ENCODE measurements at regions not wholly inside any gene's neighbourhood (a gene's known extent, or its start where the extent isn't known, plus 50 kb on each side); places are given as distances from the start of the nearest gene placed in this dataset.
"Not testable (repeated sequence)": the region's sequence is repeated elsewhere in the genome, so short reads cannot be mapped to it uniquely, and the experiment has no call there.

DNA sequence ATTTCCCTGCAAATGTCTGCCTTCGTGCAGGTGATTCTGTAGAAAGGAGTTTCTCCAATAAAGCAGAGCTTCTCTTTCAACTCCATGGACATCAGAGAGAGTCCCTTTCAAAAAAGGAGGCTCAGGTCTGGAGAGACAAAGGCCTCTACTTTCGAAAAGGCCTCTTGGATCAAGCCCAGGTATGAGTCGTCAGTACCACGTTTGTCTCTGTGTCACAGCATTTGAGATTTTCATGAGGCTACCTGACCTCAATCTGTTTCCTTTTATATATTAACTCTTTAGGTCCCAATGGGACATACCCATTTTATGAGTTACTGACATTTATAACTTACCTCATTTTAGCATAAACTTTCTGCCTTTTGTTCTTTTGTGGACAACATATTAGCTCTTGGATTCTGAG lies 290.8 kb downstream of the RPAP3 start:
- Mint-ChIP-seq H3K9me3 (peaks cover 10% of the 10 kb centered on the region), H3K27ac (peak overlapping the region; percentile 85), H3K27me3 (no peaks in the 10 kb centered on the region), H3K4me1 (ENCODE audit: low read depth) (peaks cover 87% of the 10 kb centered on the region), H3K4me3 (no peak overlapping the region), H3K36me3 (ENCODE audit: low read depth) (peaks cover 9% of the 10 kb centered on the region)
- no peak for DNase-seq

DNA sequence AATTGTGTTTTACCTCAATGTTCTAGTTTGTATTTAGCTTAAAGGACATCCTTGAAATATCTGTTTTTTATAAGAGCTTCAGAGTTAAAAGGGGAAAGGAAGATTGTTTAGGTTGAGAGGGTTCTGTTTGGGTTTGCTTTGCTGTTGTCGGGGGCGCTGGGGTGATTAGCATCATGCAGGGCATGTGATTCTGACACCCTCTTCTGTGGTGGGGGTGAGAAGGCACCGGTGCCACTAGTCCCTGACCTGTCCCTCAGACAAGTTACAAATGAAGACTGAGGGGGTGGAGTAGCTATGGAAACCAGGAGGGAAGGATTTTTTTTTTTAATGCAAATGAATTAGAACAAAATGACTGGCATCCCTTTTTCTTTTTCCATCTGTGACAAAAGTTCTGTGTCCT lies 291.3 kb downstream of the RPAP3 start:
- Mint-ChIP-seq H3K4me3 (peak overlapping the region; percentile 23), H3K27ac (peak overlapping the region; percentile 85), H3K36me3 (ENCODE audit: low read depth) (peaks cover 9% of the 10 kb centered on the region), H3K4me1 (ENCODE audit: low read depth) (peaks cover 87% of the 10 kb centered on the region), H3K27me3 (no peaks in the 10 kb centered on the region), H3K9me3 (peaks cover 10% of the 10 kb centered on the region)
- DNase-seq = no peak

DNA sequence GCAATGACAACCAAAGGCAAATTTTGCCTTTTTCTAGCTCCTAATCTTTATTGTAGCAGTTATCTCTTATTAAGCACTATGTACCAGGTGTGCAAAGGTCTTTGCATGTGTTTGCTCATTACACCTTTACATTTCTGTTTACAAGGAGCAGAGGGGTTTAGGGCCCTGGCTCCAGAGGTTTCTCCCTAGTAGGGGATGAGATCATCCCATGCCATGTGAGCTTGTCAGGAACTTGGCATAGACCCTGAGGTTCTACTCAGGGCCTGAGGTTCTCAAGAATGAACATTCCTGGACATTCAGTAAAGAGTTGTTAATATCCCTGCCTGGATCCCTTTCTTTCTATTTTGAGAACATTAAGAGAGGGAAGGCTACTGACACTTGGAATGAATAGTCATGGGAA lies 292.0 kb downstream of the RPAP3 start:
- no peaks in the 10 kb centered on the region for H3K27me3 Mint-ChIP-seq
- peaks cover 87% of the 10 kb centered on the region for H3K4me1 Mint-ChIP-seq (ENCODE audit: low read depth)
- peak overlapping the region; percentile 73 for H3K27ac Mint-ChIP-seq
- DNase-seq = no peak
- H3K9me3 Mint-ChIP-seq = peaks cover 14% of the 10 kb centered on the region
- H3K4me3 Mint-ChIP-seq = no peak overlapping the region
- peaks cover 9% of the 10 kb centered on the region for H3K36me3 Mint-ChIP-seq (ENCODE audit: low read depth)

DNA sequence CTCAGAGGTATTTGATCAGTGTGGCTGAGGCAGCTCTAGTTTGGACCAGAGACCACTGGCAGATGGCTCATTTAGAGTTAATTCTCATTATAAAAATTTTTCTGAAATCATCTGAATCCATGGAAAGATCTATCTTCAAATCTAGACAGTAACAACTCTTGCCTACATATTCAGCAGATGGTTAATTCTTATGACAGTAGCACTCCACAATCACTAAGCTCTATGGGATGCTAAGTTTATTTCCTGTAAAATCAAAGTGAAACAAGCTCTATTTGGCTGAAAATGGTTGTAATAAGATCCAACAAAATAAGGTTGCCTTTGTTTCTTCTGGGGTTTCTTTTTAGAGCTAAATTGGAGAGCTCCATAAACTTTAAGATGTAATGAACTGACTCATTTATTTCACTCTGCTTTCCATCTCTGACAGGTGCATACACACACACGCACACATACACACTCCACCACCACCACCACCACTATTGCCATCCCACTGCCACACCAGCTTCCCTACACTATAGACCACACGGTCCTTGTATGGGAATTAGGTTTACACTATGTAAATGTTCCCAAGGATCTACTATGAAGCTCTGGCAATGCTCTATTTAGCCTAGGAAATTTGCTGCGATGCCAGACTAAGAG lies 293.1 kb downstream of the RPAP3 start:
- Mint-ChIP-seq H3K4me1 (ENCODE audit: low read depth) (peaks cover 90% of the 10 kb centered on the region), H3K36me3 (ENCODE audit: low read depth) (peaks cover 9% of the 10 kb centered on the region), H3K27me3 (no peaks in the 10 kb centered on the region), H3K27ac (peak overlapping the region; percentile 45), H3K4me3 (no peak overlapping the region), H3K9me3 (peaks cover 14% of the 10 kb centered on the region)
- no peak for DNase-seq

DNA sequence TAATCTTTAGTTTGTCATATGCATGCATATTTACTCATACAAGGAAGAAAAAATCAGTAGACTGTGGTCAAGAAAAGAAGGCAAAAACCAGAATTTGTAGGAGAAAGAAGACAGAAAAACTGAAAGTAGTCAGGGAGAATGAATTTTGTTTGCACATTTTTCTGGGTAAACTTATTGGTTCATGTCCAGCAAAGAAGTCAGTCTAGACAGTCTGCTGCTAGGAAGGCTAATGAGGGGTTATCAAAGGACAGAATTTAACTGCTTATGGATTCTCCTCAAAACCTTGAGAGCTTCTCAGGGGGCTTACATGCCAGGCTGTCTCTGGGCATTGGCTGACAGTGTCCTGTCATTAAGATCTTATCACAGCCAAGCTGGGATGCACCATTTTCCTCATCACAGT lies 293.9 kb downstream of the RPAP3 start:
- DNase-seq = no peak
- no peak overlapping the region for H3K4me3 Mint-ChIP-seq
- no peak overlapping the region for H3K27ac Mint-ChIP-seq
- H3K9me3 Mint-ChIP-seq = peaks cover 14% of the 10 kb centered on the region
- peaks cover 9% of the 10 kb centered on the region for H3K36me3 Mint-ChIP-seq (ENCODE audit: low read depth)
- peaks cover 90% of the 10 kb centered on the region for H3K4me1 Mint-ChIP-seq (ENCODE audit: low read depth)
- H3K27me3 Mint-ChIP-seq = no peaks in the 10 kb centered on the region

DNA sequence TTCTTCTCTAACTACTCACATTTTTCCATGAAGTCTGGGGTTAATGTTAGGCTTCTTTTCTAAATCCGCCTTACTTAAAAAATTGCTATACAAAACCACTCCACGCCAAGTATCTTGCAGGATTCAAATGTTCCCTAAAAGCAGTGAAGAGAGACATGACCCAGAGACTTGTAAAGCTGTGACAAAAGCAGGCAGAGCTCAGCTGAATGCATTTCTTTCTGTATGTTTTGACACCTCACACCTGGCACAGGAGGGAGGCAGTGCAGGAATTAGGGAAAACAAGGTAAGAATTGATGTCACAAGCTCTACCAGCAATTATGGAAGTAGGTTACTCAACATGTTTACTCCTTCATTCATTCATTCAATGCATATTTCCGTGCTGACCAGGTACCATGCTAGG lies 295.0 kb downstream of the RPAP3 start:
- no peak overlapping the region for H3K4me3 Mint-ChIP-seq
- DNase-seq = no peak
- peaks cover 7% of the 10 kb centered on the region for H3K9me3 Mint-ChIP-seq
- H3K27ac Mint-ChIP-seq = peak overlapping the region; percentile 17
- peaks cover 2% of the 10 kb centered on the region for H3K36me3 Mint-ChIP-seq (ENCODE audit: low read depth)
- H3K4me1 Mint-ChIP-seq (ENCODE audit: low read depth) = peaks cover 88% of the 10 kb centered on the region
- no peaks in the 10 kb centered on the region for H3K27me3 Mint-ChIP-seq

DNA sequence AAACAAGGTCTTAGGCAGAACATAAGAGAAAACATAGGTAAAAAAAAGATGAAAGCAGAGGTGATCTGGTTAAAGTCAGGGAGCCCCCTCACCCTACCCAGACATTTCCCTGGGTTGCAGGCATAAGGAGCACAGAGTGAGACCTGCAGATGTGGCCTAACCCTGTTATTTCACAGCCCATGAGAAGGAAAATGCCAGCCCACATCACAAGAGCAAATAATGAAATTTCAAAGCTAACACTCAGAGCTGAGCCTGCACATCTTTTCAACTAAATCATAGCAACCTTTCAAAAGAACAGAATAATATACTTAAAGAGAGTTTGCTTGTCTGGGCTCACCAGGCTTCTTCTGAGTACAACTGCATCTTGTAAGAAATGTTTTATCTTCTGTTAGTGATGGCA lies 295.4 kb downstream of the RPAP3 start:
- H3K27ac Mint-ChIP-seq = peak overlapping the region; percentile 17
- peaks cover 2% of the 10 kb centered on the region for H3K36me3 Mint-ChIP-seq (ENCODE audit: low read depth)
- peaks cover 6% of the 10 kb centered on the region for H3K9me3 Mint-ChIP-seq
- H3K4me1 Mint-ChIP-seq (ENCODE audit: low read depth) = peaks cover 88% of the 10 kb centered on the region
- no peak overlapping the region for H3K4me3 Mint-ChIP-seq
- DNase-seq = no peak
- no peaks in the 10 kb centered on the region for H3K27me3 Mint-ChIP-seq

DNA sequence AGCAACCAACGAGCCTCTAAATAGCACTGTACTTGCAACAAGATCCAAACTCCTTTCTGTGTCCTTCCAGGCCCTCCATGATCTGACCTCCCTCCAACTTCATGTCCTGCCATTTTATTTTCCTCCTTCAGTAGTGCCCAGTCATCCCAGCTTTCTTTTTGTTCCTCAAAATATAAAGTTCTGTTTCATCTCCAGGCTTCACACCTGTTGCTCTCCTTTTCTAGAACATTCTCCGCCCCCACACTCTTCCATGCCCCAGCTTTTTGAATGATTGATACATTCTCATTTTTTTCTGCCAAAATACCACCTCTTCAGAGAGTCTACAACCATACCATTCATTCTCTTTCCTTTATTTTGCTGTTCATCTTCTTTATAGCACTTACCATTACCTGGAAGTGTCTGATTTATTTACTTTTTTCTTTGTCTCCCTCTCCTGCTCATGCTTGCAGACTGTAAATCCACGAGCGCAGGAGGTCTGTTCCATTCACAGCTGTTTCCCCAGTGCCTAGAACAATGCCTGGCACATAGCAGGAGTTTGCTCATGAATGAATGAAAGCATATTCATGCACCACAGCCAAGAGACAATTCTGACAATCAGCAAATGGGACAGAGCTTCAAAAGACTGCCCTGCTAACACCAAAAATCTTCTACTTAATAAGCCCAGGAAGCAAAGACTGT lies 296.4 kb downstream of the RPAP3 start:
- Mint-ChIP-seq H3K36me3 (ENCODE audit: low read depth) (no peaks in the 10 kb centered on the region), H3K9me3 (peaks cover 3% of the 10 kb centered on the region), H3K27me3 (no peaks in the 10 kb centered on the region), H3K4me3 (no peak overlapping the region), H3K27ac (no peak overlapping the region), H3K4me1 (ENCODE audit: low read depth) (peaks cover 78% of the 10 kb centered on the region)
- DNase-seq = no peak

DNA sequence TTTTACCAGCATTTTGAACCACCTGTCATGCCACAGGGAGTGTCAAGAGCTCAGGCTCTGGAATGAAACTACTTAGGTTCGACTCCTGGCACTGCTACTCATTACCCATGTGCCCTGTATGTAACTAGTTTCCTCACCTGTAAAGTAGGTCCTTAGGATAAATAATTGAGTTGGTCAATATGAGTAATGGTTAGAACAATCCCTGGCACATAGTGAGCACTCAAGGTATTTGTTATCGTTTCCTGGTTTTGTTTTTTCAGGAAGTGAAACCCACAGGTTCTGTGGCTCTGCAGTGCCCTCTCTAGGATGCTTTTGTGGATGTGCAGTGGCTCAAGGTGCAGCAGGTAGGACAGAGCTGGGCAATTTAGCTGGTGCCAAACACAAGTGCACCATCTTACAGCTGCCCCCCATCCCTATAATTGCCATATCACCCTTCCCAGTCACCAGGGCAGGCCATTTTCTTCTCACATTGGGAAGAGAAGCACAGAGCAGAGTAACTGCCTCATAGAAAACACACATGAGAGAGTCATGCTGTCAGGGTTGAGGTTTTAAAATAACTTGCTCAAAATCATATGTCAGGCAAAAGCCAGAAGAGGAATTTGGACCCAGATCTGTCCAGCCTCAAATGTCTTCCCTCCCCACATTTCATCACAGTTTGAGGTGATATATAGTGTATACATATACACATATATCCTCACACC lies 297.5 kb downstream of the RPAP3 start:
- no peak for DNase-seq
- Mint-ChIP-seq H3K27ac (peak overlapping the region; percentile 31), H3K27me3 (no peaks in the 10 kb centered on the region), H3K4me3 (no peak overlapping the region), H3K9me3 (peaks cover 3% of the 10 kb centered on the region), H3K36me3 (ENCODE audit: low read depth) (no peaks in the 10 kb centered on the region), H3K4me1 (ENCODE audit: low read depth) (peaks cover 75% of the 10 kb centered on the region)

DNA sequence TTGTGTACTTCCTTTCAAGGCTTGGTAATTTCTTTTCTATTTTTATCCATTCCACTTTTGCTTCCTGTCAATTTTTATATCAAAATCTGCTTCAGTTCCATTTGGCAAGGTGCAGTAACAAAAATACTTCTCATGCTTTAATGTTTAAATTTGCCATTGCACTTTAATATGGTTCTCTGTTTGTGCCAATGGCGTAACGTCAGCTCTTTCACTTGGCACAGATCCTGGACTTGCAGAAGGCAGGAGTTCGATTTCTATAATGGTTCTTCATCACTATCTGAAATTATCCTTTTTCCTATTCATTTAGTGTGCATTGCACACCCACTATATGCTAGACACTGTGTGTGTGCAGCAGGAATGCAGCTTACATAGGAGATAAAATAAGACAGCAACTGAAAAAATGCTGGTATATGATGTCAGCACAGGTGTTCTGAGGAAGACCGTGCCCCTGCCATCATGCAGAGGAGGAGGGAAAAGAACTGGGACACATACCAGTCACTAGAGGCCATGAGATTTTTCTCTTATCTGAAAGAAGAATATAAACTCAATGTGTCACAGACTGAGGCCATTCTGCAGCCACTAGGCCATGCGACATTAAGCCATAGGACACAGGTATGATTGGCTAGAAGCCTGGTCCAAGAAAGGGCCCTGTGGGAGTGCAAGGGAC lies 298.2 kb downstream of the RPAP3 start:
- Mint-ChIP-seq H3K27ac (peak overlapping the region; percentile 23), H3K9me3 (peaks cover 3% of the 10 kb centered on the region), H3K27me3 (no peaks in the 10 kb centered on the region), H3K4me3 (no peak overlapping the region), H3K4me1 (ENCODE audit: low read depth) (peaks cover 75% of the 10 kb centered on the region), H3K36me3 (ENCODE audit: low read depth) (no peaks in the 10 kb centered on the region)
- no peak for DNase-seq

DNA sequence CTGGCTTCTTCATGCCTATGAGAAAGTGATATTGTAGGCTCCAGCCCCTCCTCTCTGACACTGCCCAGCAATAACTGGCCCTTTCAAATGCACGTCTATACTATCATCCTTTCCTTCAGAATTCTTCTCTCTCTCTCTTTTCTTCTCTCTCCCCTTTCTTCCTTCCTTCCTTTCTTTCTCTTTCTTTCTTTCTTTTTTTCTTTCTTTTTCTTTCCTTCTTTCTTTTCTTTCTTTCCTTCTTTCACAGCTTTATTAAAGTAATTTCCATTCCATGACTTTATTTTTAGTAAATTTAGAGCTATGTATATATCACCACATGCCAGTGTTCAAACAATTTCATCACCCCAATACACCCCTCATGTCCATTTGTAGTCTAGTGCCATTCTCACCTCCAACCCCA lies 302.1 kb downstream of the RPAP3 start:
- no peak overlapping the region for H3K27ac Mint-ChIP-seq
- no peaks in the 10 kb centered on the region for H3K27me3 Mint-ChIP-seq
- H3K36me3 Mint-ChIP-seq (ENCODE audit: low read depth) = peaks cover 24% of the 10 kb centered on the region
- H3K4me3 Mint-ChIP-seq = no peak overlapping the region
- peaks cover 73% of the 10 kb centered on the region for H3K4me1 Mint-ChIP-seq (ENCODE audit: low read depth)
- no peak for DNase-seq
- peaks cover 13% of the 10 kb centered on the region for H3K9me3 Mint-ChIP-seq

DNA sequence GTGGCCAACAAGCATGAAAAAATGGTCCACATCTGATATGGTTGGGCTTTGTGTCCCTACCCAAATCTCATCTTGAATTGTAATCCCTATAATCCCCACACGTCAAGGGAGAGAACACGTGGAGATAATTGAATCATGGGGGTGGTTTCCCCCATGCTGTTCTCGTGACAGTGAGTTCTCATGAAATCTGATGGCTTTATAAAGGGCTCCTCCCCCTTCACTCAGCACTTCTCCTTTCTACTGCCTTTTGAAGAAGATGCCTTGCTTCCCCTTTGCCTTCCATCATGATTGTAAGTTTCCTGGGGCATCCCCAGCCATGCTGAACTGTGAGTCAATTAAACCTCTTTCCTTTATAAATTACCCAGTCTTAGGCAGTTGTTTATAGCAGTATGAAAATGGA lies 304.6 kb downstream of the RPAP3 start:
- peak overlapping the region; percentile 79 for H3K27ac Mint-ChIP-seq
- peaks cover 22% of the 10 kb centered on the region for H3K9me3 Mint-ChIP-seq
- DNase-seq, H3K4me3 Mint-ChIP-seq, H3K27me3 Mint-ChIP-seq: not testable (repeated sequence)
- peaks cover 78% of the 10 kb centered on the region for H3K4me1 Mint-ChIP-seq (ENCODE audit: low read depth)
- peaks cover 39% of the 10 kb centered on the region for H3K36me3 Mint-ChIP-seq (ENCODE audit: low read depth)

DNA sequence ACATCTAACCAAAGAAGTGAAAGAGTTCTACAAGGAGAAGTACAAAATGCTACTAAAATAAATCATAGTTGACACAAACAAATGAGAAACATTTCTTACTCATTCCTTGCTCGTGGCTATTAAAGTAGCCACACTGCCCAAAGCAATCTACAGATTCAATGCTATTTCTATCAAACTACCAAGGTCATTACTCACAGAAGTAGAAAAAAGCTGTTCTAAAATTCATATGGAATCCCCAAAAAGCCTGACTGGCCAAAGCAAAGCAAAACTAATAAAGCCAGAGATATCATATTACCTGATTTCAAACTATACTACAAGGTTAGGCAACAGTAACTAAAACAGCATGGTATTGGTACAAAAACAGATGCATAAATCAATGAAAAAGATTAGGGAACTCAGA lies 305.6 kb downstream of the RPAP3 start:
- Mint-ChIP-seq H3K27ac (peak overlapping the region; percentile 75), H3K9me3 (peaks cover 22% of the 10 kb centered on the region), H3K36me3 (ENCODE audit: low read depth) (peaks cover 40% of the 10 kb centered on the region), H3K4me3 (no peak overlapping the region), H3K4me1 (ENCODE audit: low read depth) (peaks cover 83% of the 10 kb centered on the region), H3K27me3 (no peaks in the 10 kb centered on the region)
- no peak for DNase-seq

DNA sequence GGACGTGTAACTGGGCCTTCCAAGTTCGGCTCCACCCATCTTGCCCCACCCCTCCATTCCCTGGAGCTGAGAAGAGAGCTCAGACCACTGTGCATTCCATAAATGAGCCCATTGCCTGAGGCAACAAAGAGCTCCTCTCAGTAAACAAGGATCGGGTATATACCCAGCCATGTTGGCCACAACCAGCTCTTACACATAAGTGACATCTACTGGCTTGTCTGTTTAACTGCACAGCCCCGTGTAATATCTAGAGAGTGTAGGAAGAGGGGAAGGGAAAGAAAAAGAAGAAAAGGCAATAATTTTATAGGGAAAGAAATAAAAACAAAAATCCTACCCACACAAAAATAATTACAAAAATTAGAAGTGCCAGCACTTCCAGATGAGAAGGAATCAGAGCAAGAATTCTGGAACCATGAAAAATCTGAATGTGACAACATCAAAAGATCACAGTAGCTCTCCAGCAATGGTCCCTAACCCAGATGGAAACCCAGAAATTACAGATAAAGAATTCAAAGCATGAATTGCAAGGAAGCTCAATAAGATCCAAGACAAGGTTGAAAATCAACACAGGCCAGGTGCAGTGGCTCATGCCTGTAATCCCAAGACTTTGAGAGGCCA lies 308.1 kb downstream of the RPAP3 start:
- Mint-ChIP-seq H3K27ac (peak overlapping the region; percentile 95), H3K4me3 (peak overlapping the region; percentile 30), H3K27me3 (no peaks in the 10 kb centered on the region), H3K4me1 (ENCODE audit: low read depth) (peaks cover 95% of the 10 kb centered on the region), H3K9me3 (peaks cover 22% of the 10 kb centered on the region), H3K36me3 (ENCODE audit: low read depth) (peaks cover 44% of the 10 kb centered on the region)
- DNase-seq = no peak
